ENCODE measurements at regions not wholly inside any gene's neighbourhood (a gene's known extent, or its start where the extent isn't known, plus 50 kb on each side); places are given as distances from the start of the nearest gene placed in this dataset.
"Not testable (repeated sequence)": the region's sequence is repeated elsewhere in the genome, so short reads cannot be mapped to it uniquely, and the experiment has no call there.

- DNase-seq: no peak
These were observed 212.5 kb upstream of the NDST3 start for GRCh38 chr4:117821834-117822233.

- DNase-seq: no peak
These were observed 210.9 kb upstream of the NDST3 start for GRCh38 chr4:117823388-117823787.

DNA sequence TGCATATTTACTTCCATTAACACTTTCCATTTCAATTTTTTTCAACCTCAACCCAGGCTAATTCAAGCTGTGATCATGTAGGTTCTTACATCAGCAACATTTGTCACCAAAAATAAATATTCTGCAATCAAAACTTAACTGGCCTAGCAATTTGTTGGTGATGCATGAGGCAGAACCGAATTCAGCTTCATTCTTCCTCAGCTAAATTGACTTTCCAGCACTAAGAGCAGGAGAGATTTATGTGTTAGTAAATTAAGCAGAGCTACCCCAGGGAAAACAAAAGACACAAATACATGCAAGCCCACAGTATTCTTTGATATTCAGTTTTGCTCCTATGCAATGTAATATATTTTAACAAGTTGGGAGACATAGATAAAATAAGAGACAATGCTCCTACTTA is 208.7 kb upstream of the NDST3 start:
- DNase-seq: no peak

DNA sequence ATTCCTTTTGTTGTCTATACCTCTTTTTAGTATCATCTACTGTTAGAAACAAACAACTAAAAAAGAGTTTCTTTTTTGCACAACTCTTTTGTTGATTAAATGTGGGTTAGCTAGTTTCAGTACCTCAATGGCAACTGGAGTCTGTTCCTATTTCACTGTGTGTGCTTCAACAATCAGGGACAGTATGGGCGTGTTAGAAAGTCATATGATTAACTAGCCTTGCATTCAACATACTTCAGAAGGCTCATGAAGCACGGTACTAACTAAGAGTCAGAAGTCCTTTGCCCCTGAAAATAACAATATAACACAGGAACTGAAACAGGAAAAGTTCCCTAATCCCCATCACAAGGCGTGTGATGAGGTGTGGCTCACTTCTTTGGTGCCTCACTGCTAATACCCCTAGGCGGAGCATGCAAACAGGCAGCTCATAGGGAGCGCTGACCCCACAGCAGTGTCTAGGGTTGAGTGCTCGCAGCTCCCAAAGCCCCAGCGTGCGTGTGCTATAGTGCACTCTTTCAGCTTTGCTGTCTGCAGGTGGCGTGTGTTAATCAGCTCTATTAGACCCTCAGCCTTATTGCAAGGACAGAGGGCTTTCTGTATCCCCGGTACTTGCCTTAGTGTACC is 203.1 kb upstream of the NDST3 start:
- no peak for DNase-seq

- DNase-seq: no peak
These were observed 198.7 kb upstream of the NDST3 start for GRCh38 chr4:117835566-117835965.

DNA sequence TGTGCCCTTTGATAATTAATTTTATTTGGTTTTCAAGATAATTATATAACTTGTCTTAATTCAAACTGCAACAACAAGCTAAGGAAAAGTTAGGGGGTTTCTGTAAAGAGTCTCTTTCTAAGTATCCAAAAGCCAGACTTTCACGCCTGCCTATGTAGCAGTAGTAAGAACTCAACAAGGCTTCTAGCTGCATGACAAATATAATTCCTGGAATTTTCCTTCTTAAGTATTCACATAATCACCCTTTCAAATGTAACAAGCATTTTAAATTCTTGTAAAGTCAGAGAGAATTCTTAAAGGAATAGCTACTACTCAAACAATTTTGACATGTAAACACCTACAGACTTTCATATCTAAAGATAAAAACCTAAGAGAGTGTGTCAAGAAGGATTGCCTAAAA is 189.7 kb upstream of the NDST3 start:
- no peak for DNase-seq

GRCh38 chr4:117845270-117845669 is 189.0 kb upstream of the NDST3 start:
- no peak for DNase-seq

DNA sequence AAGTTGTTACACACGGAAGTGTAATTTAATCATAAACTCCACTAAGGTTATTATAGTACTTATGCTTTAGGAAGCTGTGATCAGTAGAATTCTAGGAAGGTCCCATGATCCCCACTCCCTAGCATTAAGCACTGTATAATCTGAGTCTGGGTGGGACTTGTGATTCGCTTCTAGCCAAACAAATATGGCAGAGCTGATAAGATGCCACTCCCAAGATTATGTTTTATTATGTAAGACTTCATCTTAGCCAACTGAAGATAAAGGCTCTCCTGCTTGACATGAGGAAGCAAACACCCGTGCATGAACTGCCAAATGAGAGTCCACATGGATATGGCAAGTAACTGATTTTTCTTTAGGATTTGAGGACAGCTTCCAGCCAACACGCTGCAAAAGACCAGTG is 186.4 kb upstream of the NDST3 start:
- no peak for DNase-seq

- DNase-seq: no peak
These were observed 166.1 kb upstream of the NDST3 start for GRCh38 chr4:117868201-117868600.

DNA sequence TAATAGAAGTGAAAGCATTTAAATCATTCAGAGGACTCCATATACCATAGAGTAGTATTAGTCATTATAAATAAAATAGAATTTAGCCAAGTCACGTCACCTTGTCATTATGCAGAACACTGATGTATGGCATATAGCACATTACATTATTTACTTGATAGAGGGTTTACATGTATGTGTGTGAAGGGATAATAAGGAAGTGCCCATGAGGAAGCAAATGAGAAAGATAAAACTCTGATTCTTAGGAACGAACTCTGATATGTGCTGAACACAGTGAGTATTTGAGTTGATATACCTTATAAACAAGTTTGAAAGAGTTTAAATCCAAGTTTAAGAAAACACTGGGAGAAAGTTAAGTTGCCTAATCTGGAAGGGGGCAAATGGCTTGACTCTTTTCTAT is 160.5 kb upstream of the NDST3 start:
- no peak for DNase-seq

GRCh38 chr4:117874216-117874615 is 160.1 kb upstream of the NDST3 start:
- no peak for DNase-seq

- no peak for DNase-seq
These were observed 144.3 kb upstream of the NDST3 start for GRCh38 chr4:117889978-117890377.

DNA sequence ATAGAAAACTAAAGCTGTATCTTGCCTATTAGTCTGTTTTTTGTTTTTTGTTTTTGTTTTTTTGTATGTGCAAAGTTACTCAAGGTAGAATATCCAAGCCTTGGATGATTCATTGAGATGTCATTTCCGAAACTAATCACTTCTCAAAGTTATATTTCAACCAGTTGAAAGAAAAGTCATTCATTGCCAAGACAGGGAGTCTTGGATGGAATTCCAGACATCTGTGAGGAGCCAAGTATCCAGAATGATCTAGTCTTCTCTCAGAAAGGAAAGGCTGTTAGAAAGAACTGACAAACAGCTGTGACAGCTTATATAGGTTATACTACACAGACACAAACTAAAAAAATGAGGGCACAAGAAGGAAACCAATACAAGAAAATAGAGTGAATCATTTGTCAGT is 141.1 kb upstream of the NDST3 start:
- DNase-seq: no peak

DNA sequence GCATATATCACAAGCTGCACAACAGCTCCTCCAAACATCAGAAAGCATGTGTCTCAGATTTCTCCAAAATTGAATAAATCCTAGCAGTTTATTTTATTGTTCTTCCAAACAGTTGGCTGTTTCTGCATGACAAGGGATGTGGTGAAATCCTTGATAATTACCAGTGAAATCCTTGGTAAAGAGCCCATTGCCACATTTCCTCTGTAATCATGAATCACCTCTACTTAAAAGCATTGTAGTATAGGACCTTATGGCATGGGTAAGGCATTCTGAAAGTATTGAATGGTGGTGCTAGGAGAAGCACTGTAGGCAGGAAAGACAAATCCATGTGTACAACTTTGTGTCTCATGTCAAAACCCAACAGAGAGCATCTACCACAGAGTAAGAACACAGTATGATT is 135.8 kb upstream of the NDST3 start:
- DNase-seq: no peak

DNA sequence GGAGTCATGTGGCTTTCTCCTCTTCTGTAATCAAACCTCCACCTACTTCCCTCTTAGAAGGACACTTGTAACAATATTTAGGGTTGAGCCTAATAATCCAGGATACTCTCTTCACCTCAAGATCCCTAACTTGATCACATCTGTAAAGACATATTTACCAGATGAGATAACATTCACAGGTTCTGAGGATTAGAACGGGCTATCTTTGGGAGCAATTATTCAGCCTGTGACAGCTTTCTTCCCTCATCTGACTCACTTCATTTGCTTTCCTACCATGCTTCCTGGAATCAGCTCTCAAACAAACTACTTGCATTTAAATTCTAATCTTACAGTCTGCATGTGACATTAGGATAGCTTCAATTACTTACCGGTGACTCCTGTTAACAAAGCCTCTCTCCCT is 133.5 kb upstream of the NDST3 start:
- no peak for DNase-seq

DNA sequence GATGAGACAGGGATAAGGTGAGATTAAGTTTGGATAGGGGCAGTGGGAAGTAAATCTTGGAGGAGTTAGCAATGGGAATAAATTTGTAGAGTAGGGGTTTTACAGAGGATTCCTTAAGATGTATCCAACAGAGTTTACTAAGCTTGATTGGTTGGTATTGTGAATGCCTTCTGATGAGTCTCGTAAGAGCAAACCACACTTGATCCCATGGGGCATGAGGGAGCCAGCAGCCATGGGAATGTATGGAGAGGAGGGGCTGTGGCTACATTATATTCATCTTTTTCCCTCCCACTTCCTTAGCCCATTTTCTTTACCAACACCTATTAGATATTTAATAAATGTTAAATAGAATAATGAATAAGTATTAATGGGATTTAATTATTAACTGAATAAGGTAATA is 126.6 kb upstream of the NDST3 start:
- no peak for DNase-seq

- DNase-seq: no peak
These were observed 125.7 kb upstream of the NDST3 start for GRCh38 chr4:117908306-117909207.

DNA sequence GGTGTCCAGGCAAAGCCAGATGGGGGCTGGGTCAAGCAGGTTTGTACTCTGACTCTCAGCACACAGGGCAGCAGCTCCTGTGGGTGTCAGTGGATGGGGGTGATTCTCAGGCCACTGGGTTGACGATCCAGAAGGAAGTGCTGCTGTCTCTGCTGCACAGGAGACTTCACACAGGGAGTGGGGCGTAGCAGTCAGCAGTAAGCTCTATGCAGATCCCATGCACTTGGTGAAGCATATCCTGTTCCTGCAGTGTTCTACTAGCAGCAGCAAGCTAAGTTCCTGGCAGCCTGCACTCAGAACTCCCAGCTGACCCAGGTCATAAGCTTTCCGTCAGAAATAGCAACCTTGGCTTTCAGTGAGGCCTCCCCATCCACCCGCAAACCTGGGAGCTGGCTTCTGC is 117.6 kb upstream of the NDST3 start:
- DNase-seq: no peak

- DNase-seq: not testable (repeated sequence)
These were observed 112.0 kb upstream of the NDST3 start for GRCh38 chr4:117922311-117922710.

DNA sequence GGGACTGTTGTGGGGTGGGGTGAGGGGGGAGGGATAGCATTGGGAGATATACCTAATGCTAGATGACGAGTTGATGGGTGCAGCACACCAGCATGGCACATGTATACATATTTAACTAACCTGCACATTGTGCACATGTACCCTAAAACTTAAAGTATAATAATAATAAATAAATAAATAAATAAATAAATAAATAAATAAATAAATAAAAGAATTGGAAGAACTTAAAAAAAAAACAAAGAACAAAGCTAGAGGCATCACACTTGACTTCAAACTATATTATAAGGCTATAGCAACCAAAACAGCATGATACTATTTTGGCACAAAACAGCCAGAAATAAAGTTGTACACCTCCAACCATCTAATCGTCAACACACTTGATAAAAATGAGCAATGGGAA is 106.5 kb upstream of the NDST3 start:
- not testable (repeated sequence) for DNase-seq

- no peak for DNase-seq
These were observed 92.7 kb upstream of the NDST3 start for GRCh38 chr4:117941611-117942010.

DNA sequence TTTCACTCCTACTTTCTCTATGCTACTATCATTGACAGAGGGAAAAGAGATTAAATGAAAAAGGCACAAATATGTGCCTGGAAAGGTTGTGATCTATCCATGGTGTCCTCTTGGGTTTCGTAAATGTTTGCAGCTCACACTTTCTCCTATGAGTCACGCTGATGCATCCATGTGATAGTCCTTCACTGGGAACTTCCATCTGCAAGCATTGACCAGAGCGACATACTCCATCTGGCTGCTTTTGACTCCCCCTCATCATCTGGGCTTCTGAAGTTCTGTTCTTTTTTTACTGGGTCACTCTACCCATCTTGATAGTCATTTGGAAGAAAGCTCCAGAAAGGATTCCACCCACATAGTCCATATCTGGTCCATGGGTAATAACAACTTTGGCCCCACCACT is 84.7 kb upstream of the NDST3 start:
- no peak for DNase-seq

DNA sequence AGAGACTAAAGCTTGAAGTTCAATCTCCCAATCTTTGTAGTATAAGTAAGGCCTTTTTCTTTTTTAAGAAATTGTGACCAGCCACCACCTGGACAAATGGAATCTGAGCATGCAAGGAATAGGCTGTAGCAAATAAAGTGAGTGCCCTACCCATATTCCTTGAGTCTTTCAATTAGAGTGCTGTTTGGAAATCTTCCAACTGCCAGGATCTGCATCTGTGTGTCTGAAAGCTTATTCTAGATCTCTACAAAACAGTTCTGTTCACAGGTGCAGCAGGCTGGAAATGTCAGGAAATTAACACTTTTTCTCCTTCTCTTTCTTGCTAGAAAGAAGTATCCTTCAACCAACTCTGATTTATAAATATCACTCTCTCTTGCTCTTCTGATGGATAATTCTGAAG is 76.7 kb upstream of the NDST3 start:
- DNase-seq: no peak

- DNase-seq: no peak
These were observed 68.7 kb upstream of the NDST3 start for GRCh38 chr4:117965622-117966021.

DNA sequence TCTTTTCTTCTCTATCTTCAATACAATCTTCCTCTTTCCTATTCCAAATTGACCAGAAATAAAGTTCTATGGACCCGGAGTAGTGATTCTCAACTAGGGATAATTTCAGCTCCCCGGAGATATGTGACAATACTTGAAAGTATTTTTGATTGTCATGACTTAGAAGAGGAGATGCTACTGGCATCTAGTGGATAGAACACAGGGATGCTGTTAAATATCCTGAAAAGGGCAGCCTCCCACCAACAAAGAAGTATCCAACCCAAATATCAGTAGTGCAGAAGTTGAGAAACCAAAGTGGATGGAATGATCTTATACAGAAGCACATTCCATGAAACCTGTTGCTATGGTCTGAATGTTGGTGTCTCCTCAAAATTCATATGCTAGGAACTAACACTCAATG is 65.7 kb upstream of the NDST3 start:
- DNase-seq: no peak

Measured in activated naive CD4-positive, alpha-beta T cell treated with anti-CD3 and anti-CD28 coated beads, Interleukin-2, amount 50 U/mL, for 16 hours (primary cell).